Kidney epithelial cell (primary cell): ENCODE measurements at regions not wholly inside any gene's neighbourhood (a gene's known extent, or its start where the extent isn't known, plus 50 kb on each side); places are given as distances from the start of the nearest gene placed in this dataset.

Experiments
- DNase-seq: peaks from one replicate; pipeline ENCODE4 v3.0.0-alpha.2; 2010; ENCODE audit warnings: low read depth
- H3K27me3 ChIP-seq: 2 replicates; pipeline ENCODE4 v1.6.0; 2011; ENCODE audit warnings: low read length; ENCODE audit not compliant: control insufficient read depth, insufficient read depth
- H3K36me3 ChIP-seq: 2 replicates; pipeline ENCODE4 v1.5.1; 2011; ENCODE audit warnings: low read length; ENCODE audit not compliant: control insufficient read depth, insufficient read depth
- H3K4me3 ChIP-seq: 2 replicates; pipeline ENCODE4 v1.5.1; 2011; ENCODE audit warnings: low read depth, mild to moderate bottlenecking, control low read depth, low read length
- TF ChIP-seq, protein P1 (sequence below): IDR thresholded peaks from 2 replicates; pipeline ENCODE4 v1.5.1; 2011; ENCODE audit warnings: mild to moderate bottlenecking, moderate library complexity, low read length, control low read depth, inconsistent platforms; ENCODE audit not compliant: insufficient read depth, poor library complexity, severe bottlenecking

DNA sequence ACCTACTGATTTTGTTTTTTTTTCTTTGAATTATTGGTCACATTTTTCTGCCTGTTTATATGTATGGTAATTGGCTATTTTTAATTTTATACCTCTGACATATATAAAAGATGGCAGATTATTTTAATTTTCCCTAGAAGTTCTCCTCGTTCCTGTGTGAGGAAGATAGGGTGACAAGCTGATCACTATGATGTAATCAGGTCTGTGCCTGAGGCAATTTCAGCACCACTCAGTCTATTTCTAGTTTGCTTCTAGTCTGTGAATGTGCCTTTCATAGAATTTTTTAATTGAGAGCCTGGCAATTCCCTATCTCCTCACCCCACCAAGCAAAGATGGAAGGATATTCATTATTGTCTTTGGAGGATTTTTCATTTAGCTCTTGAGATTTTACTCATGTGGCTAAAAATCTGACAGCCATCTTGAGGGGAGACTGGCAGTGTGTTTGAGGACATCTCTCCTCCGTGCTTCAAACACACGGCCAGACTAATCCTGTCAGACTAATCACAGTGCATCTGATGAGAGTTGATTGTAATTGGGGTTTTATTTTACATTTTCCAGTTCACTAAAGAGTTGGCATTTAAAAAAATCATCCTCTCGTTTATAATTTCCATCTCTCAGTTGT lies 500.3 kb downstream of the TRIML1 start:
- no peaks in the 10 kb centered on the region for H3K36me3 ChIP-seq
- no peak for DNase-seq
- no peaks in the 10 kb centered on the region for H3K27me3 ChIP-seq
- TF ChIP-seq, protein P1, sequence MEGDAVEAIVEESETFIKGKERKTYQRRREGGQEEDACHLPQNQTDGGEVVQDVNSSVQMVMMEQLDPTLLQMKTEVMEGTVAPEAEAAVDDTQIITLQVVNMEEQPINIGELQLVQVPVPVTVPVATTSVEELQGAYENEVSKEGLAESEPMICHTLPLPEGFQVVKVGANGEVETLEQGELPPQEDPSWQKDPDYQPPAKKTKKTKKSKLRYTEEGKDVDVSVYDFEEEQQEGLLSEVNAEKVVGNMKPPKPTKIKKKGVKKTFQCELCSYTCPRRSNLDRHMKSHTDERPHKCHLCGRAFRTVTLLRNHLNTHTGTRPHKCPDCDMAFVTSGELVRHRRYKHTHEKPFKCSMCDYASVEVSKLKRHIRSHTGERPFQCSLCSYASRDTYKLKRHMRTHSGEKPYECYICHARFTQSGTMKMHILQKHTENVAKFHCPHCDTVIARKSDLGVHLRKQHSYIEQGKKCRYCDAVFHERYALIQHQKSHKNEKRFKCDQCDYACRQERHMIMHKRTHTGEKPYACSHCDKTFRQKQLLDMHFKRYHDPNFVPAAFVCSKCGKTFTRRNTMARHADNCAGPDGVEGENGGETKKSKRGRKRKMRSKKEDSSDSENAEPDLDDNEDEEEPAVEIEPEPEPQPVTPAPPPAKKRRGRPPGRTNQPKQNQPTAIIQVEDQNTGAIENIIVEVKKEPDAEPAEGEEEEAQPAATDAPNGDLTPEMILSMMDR = no peak
- no peak overlapping the region for H3K4me3 ChIP-seq

DNA sequence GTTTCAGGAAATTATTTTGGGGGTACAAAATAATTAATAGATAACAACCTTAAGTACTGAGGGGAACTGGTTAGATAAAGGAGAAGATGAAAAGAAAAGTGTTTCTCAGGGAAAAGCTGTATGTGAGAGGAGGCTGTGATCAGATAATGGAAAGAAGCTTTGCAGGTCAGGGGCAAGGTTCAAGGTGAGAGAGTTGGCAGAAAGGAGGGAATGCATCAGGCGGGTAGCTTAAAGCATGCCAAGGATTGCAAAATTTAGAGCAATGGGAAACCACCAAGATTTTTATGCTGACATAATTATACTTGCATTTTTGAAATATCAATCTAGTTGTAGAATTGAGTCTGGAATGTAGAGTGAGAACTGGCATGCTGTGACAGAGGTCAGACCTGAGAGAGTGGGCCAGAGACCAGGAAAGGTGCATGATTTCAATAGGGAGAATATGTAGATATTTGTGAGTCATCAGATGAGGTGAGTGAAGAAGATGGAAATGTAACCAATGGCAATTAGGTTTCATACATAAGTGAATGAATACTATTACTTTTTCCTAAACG lies 508.7 kb downstream of the TRIML1 start:
- no peak for DNase-seq
- Histone ChIP-seq H3K36me3 (no peaks in the 10 kb centered on the region), H3K27me3 (no peaks in the 10 kb centered on the region), H3K4me3 (no peak overlapping the region)
- TF ChIP-seq, protein P1 = no peak

DNA sequence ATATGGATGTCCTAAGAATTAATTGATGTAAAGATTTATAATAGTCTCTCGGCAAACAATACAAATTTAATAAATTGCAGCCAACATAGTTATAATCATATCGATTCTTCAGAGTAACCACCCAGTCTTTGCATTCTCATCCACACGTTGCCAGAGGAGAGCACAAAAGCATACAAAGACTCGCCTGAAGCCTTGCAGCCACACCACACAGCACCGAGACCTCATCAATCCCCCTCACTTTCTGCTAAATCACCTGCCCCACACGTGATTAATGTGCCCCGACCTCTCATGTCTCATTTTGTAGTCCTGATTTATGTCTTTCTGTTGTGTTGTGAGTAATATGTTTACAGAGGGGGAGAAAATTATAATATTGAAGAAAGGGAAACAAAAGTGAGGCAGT lies 510.4 kb downstream of the TRIML1 start:
- Histone ChIP-seq H3K36me3 (no peaks in the 10 kb centered on the region), H3K27me3 (no peaks in the 10 kb centered on the region), H3K4me3 (no peak overlapping the region)
- TF ChIP-seq, protein P1 = no peak
- no peak for DNase-seq

DNA sequence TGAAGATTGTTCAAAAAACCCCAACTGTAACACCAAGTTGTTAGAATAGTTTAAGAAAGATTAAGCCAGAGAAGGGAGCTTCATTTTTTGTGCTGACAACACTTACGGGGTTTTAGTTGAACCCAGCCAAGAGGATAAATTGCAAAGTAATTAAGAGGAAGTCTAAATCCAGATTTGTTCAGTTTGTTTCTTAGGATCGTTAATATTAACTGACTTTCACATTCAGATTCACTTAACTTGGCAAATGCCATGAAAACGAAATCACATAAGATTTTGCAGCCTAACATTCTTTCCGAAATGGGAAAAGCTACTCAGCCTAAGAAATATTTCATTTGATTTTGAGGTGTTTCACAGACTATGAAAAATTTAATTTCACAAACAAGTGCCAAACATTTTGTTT lies 511.3 kb downstream of the TRIML1 start:
- Histone ChIP-seq H3K36me3 (no peaks in the 10 kb centered on the region), H3K4me3 (no peak overlapping the region), H3K27me3 (no peaks in the 10 kb centered on the region)
- no peak for DNase-seq
- TF ChIP-seq, protein P1 = no peak

DNA sequence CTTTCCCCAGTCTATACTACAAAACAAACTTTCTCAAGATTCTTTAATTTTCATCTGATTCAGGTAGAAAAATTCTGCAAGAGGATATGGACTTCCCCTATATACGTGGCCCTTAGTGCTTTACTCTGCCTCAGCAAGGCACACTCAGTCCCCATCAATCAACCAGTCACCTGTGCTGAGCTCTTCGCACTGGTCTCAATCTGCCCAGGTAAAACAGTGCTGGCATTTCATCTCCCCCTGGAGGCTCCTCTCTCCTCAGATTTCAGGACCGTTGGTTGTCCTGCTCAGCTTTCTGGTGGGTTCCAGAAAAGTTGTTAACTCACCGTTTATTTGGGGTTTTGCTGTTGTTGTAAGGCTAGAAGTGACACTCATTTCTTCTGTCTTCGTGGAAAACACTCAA lies 518.1 kb downstream of the TRIML1 start:
- no peak overlapping the region for H3K4me3 ChIP-seq
- no peak for DNase-seq
- H3K27me3 ChIP-seq = no peaks in the 10 kb centered on the region
- TF ChIP-seq, protein P1 = no peak
- no peaks in the 10 kb centered on the region for H3K36me3 ChIP-seq
